Nephron (organoid): ENCODE measurements at regions not wholly inside any gene's neighbourhood (a gene's known extent, or its start where the extent isn't known, plus 50 kb on each side); places are given as distances from the start of the nearest gene placed in this dataset.
A peak's percentile ranks its signal among the peaks of the same experiment; 100 is the strongest.

Experiments
- H3K27ac Mint-ChIP-seq, 3 experiments: 2 replicates each; pipeline ENCODE4 v1.8.0; 2020; ENCODE audit warnings: mixed read lengths in 3 of 3, mild to moderate bottlenecking in 2 of 3, moderate library complexity in 1 of 3
- H3K27me3 Mint-ChIP-seq: 2 replicates; pipeline ENCODE4 v1.8.0; 2021; ENCODE audit warnings: low read depth, mild to moderate bottlenecking, moderate library complexity, mixed read lengths
- H3K36me3 Mint-ChIP-seq: 2 replicates; pipeline ENCODE4 v1.8.0; 2020; ENCODE audit warnings: low read depth, mixed read lengths
- H3K4me1 Mint-ChIP-seq: 2 replicates; pipeline ENCODE4 v1.8.0; 2020; ENCODE audit warnings: mixed read lengths
- H3K4me3 Mint-ChIP-seq, 3 experiments: 2 replicates each; pipeline ENCODE4 v1.8.0; 2020; ENCODE audit warnings: mild to moderate bottlenecking in 3 of 3, mixed read lengths in 3 of 3, moderate library complexity in 2 of 3
- H3K9me3 Mint-ChIP-seq: 2 replicates; pipeline ENCODE4 v1.8.0; 2020; ENCODE audit warnings: mixed read lengths
- TF ChIP-seq, protein P1 (sequence below), 3 experiments: fragments of 200-600 bp; sonication (generic); IDR thresholded peaks; one replicate each; pipeline ENCODE4 v1.5.0; 2021; ENCODE audit warnings: antibody characterized with exemption in 3 of 3; ENCODE audit not compliant: unreplicated experiment in 3 of 3

GRCh38 chr10:78911533-78912340 is 157.0 kb upstream of the ZMIZ1 start:
- Mint-ChIP-seq H3K9me3 (no peaks in the 10 kb centered on the region), H3K27me3 (peaks cover 40% of the 10 kb centered on the region), H3K27ac (peak overlapping the region; percentile 16 to 68 (median 64)), H3K4me1 (peaks cover 39% of the 10 kb centered on the region), H3K4me3 (no peak overlapping the region), H3K36me3 (no peaks in the 10 kb centered on the region)
- TF ChIP-seq, protein P1, sequence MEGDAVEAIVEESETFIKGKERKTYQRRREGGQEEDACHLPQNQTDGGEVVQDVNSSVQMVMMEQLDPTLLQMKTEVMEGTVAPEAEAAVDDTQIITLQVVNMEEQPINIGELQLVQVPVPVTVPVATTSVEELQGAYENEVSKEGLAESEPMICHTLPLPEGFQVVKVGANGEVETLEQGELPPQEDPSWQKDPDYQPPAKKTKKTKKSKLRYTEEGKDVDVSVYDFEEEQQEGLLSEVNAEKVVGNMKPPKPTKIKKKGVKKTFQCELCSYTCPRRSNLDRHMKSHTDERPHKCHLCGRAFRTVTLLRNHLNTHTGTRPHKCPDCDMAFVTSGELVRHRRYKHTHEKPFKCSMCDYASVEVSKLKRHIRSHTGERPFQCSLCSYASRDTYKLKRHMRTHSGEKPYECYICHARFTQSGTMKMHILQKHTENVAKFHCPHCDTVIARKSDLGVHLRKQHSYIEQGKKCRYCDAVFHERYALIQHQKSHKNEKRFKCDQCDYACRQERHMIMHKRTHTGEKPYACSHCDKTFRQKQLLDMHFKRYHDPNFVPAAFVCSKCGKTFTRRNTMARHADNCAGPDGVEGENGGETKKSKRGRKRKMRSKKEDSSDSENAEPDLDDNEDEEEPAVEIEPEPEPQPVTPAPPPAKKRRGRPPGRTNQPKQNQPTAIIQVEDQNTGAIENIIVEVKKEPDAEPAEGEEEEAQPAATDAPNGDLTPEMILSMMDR (IDR thresholded peaks at IDR 0.05; ENCODE audit: unreplicated experiment in 3 of 3): no peak

- peaks cover 44% of the 10 kb centered on the region for H3K4me1 Mint-ChIP-seq
- H3K9me3 Mint-ChIP-seq: no peaks in the 10 kb centered on the region
- TF ChIP-seq, protein P1 (IDR thresholded peaks at IDR 0.05; ENCODE audit: unreplicated experiment in 3 of 3): no peak
- no peaks in the 10 kb centered on the region for H3K36me3 Mint-ChIP-seq
- H3K27me3 Mint-ChIP-seq: peaks cover 37% of the 10 kb centered on the region
- peak overlapping the region in 2 of 3 experiments; percentile 37 to 64 for H3K27ac Mint-ChIP-seq
- H3K4me3 Mint-ChIP-seq: no peak overlapping the region
These were observed 156.2 kb upstream of the ZMIZ1 start for GRCh38 chr10:78912361-78913218.

- no peak overlapping the region for H3K4me3 Mint-ChIP-seq
- H3K4me1 Mint-ChIP-seq: peaks cover 47% of the 10 kb centered on the region
- no peaks in the 10 kb centered on the region for H3K9me3 Mint-ChIP-seq
- H3K27ac Mint-ChIP-seq: peak overlapping the region in 2 of 3 experiments; percentile 37
- peaks cover 40% of the 10 kb centered on the region for H3K27me3 Mint-ChIP-seq
- TF ChIP-seq, protein P1 (IDR thresholded peaks at IDR 0.05; ENCODE audit: unreplicated experiment in 3 of 3): no peak
- H3K36me3 Mint-ChIP-seq: no peaks in the 10 kb centered on the region
These were observed 155.3 kb upstream of the ZMIZ1 start for GRCh38 chr10:78913219-78914059.

GRCh38 chr10:78914060-78914378 is 154.7 kb upstream of the ZMIZ1 start:
- peak overlapping the region in 2 of 3 experiments; percentile 37 to 62 for H3K27ac Mint-ChIP-seq
- H3K27me3 Mint-ChIP-seq: peaks cover 40% of the 10 kb centered on the region
- H3K36me3 Mint-ChIP-seq: no peaks in the 10 kb centered on the region
- TF ChIP-seq, protein P1 (IDR thresholded peaks at IDR 0.05; ENCODE audit: unreplicated experiment in 3 of 3): no peak
- no peak overlapping the region for H3K4me3 Mint-ChIP-seq
- H3K9me3 Mint-ChIP-seq: no peaks in the 10 kb centered on the region
- H3K4me1 Mint-ChIP-seq: peaks cover 41% of the 10 kb centered on the region

GRCh38 chr10:78914502-78915189 is 154.1 kb upstream of the ZMIZ1 start:
- no peaks in the 10 kb centered on the region for H3K36me3 Mint-ChIP-seq
- no peak overlapping the region for H3K4me3 Mint-ChIP-seq
- peak overlapping the region in 1 of 3 experiments; percentile 62 for H3K27ac Mint-ChIP-seq
- TF ChIP-seq, protein P1 (IDR thresholded peaks at IDR 0.05; ENCODE audit: unreplicated experiment in 3 of 3): no peak
- H3K9me3 Mint-ChIP-seq: no peaks in the 10 kb centered on the region
- peaks cover 37% of the 10 kb centered on the region for H3K27me3 Mint-ChIP-seq
- H3K4me1 Mint-ChIP-seq: peaks cover 41% of the 10 kb centered on the region
